Colon (tissue), 2 donors: ENCODE measurements at regions not wholly inside any gene's neighbourhood (a gene's known extent, or its start where the extent isn't known, plus 50 kb on each side); places are given as distances from the start of the nearest gene placed in this dataset.

Source experiments
- FAIRE-seq: peaks from 2 replicates; lab custom pipeline; 2012; peaks lifted over from hg19 to GRCh38; lab: Jason Lieb, UNC
- donor health status: control.
- donor health status: control.

DNA sequence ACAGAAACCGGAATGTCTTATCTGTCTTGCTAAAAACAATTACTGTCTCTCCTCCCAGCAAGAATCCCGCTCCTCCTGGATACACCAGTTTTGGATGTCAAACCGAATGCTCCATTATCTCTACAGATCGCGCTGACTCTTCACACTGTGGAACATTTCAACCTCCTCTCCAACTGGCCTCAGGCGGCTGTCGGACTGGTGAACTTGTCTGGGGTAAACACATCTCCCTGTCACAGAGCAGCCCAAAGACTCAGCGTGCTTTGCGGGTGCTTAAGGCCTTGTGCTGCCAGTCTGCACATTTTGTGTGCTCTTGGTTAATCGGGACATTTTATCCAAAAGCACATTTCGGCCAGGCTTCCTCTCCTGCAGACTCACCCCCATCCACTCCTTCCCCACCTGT is 173.1 kb downstream of the ICOS start:
- no peak for FAIRE-seq

DNA sequence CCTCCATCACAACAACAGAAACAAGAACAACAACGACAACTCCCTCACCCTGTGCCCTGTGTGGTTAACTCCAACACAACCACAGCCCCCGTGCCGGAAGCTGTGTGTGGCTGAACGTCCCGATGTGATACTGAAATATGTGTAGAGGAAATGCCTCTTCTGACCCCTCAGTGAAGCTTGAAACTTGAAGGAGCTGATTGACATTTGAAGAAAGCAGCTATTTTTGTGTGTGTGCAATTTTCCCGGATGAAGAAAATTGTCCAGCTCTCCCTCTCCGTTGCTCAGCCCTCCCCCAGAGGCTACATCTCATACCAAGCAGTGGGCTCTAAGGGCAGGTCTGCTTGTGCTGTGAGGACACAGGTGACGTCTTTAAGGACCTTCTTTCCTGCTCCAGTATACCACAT is 173.8 kb downstream of the ICOS start:
- no peak for FAIRE-seq

DNA sequence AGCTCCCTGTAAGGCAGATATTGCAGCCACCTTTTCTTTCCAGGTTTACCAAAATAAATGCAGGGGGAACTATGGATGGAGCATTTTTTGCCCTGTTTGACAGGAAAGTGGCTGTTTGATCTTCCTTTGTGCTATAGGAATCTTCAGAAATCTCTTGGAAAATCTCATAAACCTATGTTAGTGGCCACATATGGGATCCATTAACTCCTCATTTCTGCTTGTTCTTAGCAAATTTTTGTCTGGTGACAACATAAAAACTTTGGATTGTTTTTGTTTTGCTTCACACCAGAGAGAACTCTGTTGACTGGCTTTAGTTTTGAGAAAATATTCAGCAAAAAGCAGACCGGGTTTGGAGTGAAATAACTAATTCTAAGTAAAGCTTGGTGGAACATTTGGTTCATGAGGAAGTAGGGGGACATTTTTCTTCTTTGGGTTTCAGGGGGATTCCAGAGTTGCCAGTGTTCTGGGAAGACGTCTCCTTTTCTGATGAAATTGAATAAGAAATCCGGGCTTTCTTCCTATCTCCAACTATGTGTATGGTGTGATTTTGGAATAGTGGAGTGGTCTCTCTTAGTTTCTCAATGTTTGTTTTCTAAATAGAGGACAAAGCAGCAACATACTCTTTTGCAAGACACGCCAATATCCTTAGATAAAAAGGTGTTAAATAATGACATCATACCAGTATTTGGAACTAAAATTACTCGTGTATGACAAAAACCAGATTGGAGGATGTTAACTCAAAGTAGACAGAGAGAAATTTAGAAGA is 174.4 kb downstream of the ICOS start:
- no peak for FAIRE-seq

GRCh38 chr2:204112084-204112770 is 175.7 kb downstream of the ICOS start:
- no peak for FAIRE-seq

GRCh38 chr2:204114295-204115136 is 178.0 kb downstream of the ICOS start:
- no peak for FAIRE-seq

DNA sequence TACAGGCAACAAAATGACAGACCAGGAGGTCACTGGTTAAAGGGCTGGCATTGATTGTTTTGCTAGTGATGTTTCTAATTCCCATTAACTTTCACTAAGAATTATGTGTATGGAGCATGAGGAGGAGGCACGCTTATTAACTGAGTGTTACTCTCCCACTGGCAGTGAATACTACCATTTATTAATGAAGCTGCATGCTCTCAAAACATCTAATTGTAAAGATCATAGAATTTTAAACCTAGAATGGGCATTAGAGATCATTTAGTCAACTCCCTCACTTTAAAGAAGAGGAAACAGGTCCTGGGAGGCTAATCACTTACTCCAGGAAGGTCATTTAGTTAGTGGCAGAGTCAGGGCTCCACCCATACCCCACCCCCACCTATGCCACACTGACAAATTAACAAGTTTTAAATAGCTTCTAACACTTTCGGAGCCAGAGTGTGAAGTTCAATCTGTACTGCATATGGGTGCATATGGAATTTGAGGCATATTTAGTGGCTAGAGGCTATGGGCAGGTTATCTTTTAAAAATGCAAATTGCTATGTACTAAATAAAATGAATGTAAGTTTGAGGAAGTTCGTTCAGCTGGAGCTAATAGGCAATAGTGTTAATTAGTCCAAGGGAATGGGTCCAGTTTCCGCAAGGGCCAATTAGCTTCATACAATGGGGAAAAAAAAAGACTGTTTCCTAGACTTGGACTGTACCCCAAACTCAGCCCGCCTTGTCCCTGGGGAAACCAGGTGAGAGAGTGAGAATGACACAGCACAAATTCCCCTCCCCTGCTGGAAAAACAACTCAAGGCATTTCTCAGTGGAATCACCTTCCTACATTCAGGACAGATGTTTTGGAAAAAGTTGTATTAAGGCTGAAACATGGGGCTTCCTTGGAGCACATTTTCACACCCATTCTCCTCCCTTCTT is 178.8 kb downstream of the ICOS start:
- no peak for FAIRE-seq

DNA sequence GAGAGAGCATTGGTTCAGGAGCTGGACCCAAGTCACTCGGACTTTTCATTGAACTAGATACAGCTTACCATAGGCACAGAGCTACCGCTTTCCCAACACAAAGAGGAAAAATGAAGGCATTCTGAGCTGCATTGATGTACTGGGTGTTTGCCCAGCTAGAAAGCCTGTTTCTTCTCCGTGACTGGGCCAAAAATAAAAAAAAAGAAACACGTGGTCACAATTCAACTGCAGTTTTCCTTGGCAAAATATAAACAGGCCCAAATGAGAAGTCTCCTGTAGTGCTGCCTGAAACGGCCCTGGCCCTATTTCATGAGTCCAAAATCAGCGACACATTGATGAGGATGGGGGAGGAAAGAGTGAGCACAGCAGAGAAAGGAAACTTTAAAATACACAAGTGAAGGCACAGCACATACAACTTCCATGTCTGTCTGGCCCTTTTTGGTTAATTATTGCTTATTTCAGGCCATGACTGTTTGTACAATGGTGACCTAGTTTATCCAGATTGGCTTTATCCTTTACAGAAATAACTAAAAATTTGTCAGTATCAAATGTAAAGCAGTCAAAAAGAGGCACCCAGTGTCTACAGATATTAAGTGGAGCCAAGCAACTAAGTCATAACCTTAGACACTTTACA is 179.7 kb downstream of the ICOS start:
- no peak for FAIRE-seq

DNA sequence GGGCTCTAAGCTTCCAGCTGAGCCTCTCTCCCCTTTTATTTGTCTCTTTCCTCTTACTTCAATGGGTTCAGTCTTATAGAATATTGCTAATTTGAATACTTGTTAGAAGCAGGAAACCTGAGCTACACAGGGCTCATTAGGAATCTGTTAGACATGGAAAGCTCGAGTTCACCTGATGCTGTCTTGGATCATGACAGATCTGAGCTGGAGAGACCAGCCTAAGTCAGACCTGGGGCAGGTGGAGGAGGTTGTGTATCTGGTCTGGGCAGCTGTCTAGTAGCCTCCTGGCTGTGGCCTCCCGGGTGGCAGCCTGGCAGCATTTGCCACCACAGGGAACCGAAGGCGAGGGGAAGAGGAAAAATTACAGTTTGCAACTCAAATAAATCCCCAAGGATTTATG is 185.9 kb downstream of the ICOS start:
- FAIRE-seq: no peak

DNA sequence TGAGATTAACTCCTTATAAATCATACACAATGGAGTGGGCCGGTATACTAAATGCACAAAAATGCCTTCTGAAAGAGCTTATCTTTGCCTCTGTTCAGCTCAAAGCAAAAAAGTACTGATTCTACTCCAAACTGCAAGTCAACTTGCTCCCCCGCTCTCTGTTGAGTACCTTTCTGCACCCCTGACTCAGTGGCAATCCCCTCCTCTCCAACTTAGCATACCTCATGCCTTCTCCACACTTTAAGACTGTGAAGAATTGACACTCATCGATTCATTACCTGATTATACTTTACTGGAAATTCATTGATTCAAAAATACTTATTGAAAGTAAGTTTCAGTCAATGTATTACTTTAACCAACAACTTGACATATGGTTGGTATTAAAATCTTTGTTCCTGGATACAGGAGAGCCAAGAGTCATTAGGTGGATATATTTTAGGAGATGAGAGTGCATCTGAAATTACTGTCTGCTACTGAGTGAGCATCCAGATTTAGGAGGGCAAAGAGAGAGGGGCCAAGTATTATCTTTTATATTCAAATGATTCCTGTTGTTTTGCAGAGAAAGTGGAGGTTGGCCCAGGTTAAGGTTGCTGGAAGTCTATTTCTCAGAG is 187.7 kb downstream of the ICOS start:
- FAIRE-seq: no peak

GRCh38 chr2:204126705-204127104 is 190.1 kb downstream of the ICOS start:
- FAIRE-seq: no peak

- no peak for FAIRE-seq
Measured at GRCh38 chr2:204127238-204127637, 190.7 kb downstream of the ICOS start.

DNA sequence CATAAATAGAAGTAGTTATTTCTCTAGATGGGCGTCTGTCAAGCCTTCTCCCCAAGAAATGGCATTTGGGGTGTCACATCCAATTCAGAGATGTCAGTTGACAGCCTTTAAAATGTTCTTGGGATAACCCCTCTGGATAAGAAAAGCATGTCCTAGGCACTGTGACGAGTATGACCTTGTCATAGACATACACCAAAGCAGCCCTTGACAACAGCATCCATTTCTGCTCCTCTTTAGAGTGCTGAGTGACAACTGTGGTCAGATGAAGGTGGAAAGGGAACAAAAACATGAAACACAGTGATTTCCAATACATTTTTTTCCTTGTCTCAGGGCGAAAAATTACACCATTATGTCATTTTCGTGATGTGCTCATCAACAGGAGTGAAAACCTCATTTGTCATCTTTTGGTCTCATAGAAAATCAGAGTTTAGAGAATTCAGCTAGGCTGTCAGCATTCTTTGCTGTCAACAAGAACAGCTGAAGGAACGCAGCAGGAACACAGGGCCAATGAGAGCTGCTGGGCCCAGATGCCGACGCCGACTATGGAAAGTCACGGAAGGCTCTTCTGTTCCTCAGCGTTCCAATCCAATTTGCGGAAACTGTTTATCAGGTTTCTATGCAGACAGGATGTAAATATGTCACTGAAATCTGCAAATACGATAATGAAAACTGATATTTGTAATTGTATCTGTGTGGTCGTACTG is 193.2 kb downstream of the ICOS start:
- FAIRE-seq: no peak

GRCh38 chr2:204131621-204132020 is 195.1 kb downstream of the ICOS start:
- no peak for FAIRE-seq

GRCh38 chr2:204133476-204133875 is 196.9 kb downstream of the ICOS start:
- FAIRE-seq: no peak

GRCh38 chr2:204134421-204134820 is 197.9 kb downstream of the ICOS start:
- no peak for FAIRE-seq

GRCh38 chr2:204135752-204136151 is 199.2 kb downstream of the ICOS start:
- FAIRE-seq: no peak

DNA sequence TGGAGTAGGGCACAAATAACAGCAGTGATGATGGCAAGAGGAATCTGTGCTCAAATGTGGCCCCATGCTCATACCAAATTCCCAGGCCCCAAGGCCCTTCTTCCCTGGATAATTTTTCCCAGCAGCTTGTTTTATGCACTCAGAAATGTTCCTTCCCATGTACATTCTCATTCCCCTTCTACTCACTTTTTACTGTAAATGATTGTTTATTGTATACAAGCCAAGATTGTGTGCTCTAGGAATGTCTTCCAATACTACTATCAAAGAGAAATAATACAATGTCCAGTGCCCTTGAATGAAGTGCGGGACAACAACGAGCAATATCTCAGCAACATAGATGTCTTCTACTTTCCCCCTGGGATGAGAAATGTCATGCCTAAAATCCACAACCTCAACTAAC is 201.6 kb downstream of the ICOS start:
- FAIRE-seq: no peak

GRCh38 chr2:204140246-204140645 is 203.7 kb downstream of the ICOS start:
- FAIRE-seq: no peak

- no peak for FAIRE-seq
Measured at GRCh38 chr2:204143216-204144014, 206.9 kb downstream of the ICOS start.
